Loucy (cell line): ENCODE measurements at regions not wholly inside any gene's neighbourhood (a gene's known extent, or its start where the extent isn't known, plus 50 kb on each side); places are given as distances from the start of the nearest gene placed in this dataset.

Experiments
- H2AFZ ChIP-seq: fragments of 200-600 bp; sonication (generic); 2 replicates; pipeline ENCODE4 v1.6.0; 2016; ENCODE audit warnings: antibody characterized with exemption, mild to moderate bottlenecking, low read length, moderate library complexity
- H3F3A ChIP-seq: fragments of 200-600 bp; 2 replicates; pipeline ENCODE4 v1.6.0; 2016; ENCODE audit warnings: antibody characterized with exemption, low read depth, mild to moderate bottlenecking
- H3K27me3 ChIP-seq: fragments of 200-600 bp; sonication (generic); 2 replicates; pipeline ENCODE4 v1.6.1; 2014; ENCODE audit warnings: low read length, mild to moderate bottlenecking; ENCODE audit not compliant: insufficient read depth, poor library complexity, severe bottlenecking
- H3K36me3 ChIP-seq: fragments of 200-600 bp; sonication (generic); 2 replicates; pipeline ENCODE4 v1.6.1; 2016; ENCODE audit warnings: low read length; ENCODE audit not compliant: insufficient read depth
- H3K4me1 ChIP-seq: fragments of 200-600 bp; sonication (generic); 2 replicates; pipeline ENCODE4 v1.5.1; 2014; ENCODE audit warnings: low read length, mild to moderate bottlenecking; ENCODE audit not compliant: insufficient read depth, poor library complexity, severe bottlenecking
- H3K4me2 ChIP-seq: fragments of 200-600 bp; sonication (generic); 2 replicates; pipeline ENCODE4 v1.6.0; 2014; ENCODE audit warnings: antibody characterized with exemption, low read length, low read depth, mild to moderate bottlenecking; ENCODE audit not compliant: poor library complexity, severe bottlenecking
- H3K4me3 ChIP-seq: fragments of 200-600 bp; sonication (generic); 2 replicates; pipeline ENCODE4 v1.5.1; 2014; ENCODE audit warnings: low read length, mild to moderate bottlenecking, mixed read lengths; ENCODE audit not compliant: poor library complexity, severe bottlenecking
- H3K79me2 ChIP-seq: fragments of 200-600 bp; sonication (generic); 2 replicates; pipeline ENCODE4 v1.6.1; 2014; ENCODE audit warnings: low read length; ENCODE audit not compliant: insufficient read depth
- H3K9ac ChIP-seq: fragments of 200-600 bp; sonication (generic); 2 replicates; pipeline ENCODE4 v1.6.0; 2014; ENCODE audit warnings: mild to moderate bottlenecking, low read depth, low read length, moderate library complexity; ENCODE audit not compliant: poor library complexity, severe bottlenecking
- H3K9me2 ChIP-seq: fragments of 200-600 bp; sonication (generic); replicated peaks from 2 replicates; pipeline ENCODE4 v1.6.1; 2016; ENCODE audit warnings: low read depth, low read length, mixed read lengths
- H3K9me3 ChIP-seq: fragments of 200-600 bp; sonication (generic); 2 replicates; pipeline ENCODE4 v1.6.1; 2014; ENCODE audit warnings: mild to moderate bottlenecking, antibody characterized with exemption, low read length, low read depth; ENCODE audit not compliant: insufficient read depth
- H4K20me1 ChIP-seq: fragments of 200-600 bp; sonication (generic); 2 replicates; pipeline ENCODE4 v1.6.0; 2014; ENCODE audit warnings: antibody characterized with exemption, low read length, mild to moderate bottlenecking; ENCODE audit not compliant: insufficient read depth, poor library complexity, severe bottlenecking
- CTCF ChIP-seq: fragments of 200-600 bp; sonication (generic); conservative IDR thresholded peaks from 2 replicates; pipeline ENCODE4 v1.5.1; 2014; ENCODE audit warnings: mild to moderate bottlenecking, antibody characterized with exemption, low read length
- EZH2phosphoT487 ChIP-seq: fragments of 200-600 bp; IDR thresholded peaks from 2 replicates; pipeline ENCODE4 v1.6.1; 2018; ENCODE audit warnings: antibody characterized with exemption, mild to moderate bottlenecking, moderate library complexity, borderline replicate concordance

GRCh38 chr10:28248092-28248491, 54.8 kb downstream of the MPP7 start:
- no peaks in the 10 kb centered on the region for H3K4me1 ChIP-seq
- no peaks in the 10 kb centered on the region for H3K36me3 ChIP-seq
- no peaks in the 10 kb centered on the region for H3K79me2 ChIP-seq
- H3K4me2 ChIP-seq, result no peak overlapping the region
- TF ChIP-seq EZH2phosphoT487 (no peak), CTCF (no peak)
- H3K4me3 ChIP-seq, result no peak overlapping the region
- no peak overlapping the region for H3K9ac ChIP-seq
- no peaks in the 10 kb centered on the region for H4K20me1 ChIP-seq
- H3K9me3 ChIP-seq, result no peaks in the 10 kb centered on the region
- no peaks in the 10 kb centered on the region for H3K9me2 ChIP-seq
- H3F3A ChIP-seq, result no peaks in the 10 kb centered on the region
- no peak overlapping the region for H2AFZ ChIP-seq
- H3K27me3 ChIP-seq, result no peaks in the 10 kb centered on the region

- H3K27me3 ChIP-seq, result no peaks in the 10 kb centered on the region
- no peak overlapping the region for H3K4me3 ChIP-seq
- TF ChIP-seq EZH2phosphoT487, result no peak
- TF ChIP-seq CTCF, result no peak
- no peaks in the 10 kb centered on the region for H3K4me1 ChIP-seq
- H3K79me2 ChIP-seq, result no peaks in the 10 kb centered on the region
- no peak overlapping the region for H2AFZ ChIP-seq
- no peaks in the 10 kb centered on the region for H3K9me3 ChIP-seq
- H4K20me1 ChIP-seq, result no peaks in the 10 kb centered on the region
- H3K36me3 ChIP-seq, result no peaks in the 10 kb centered on the region
- H3K4me2 ChIP-seq, result no peak overlapping the region
- no peaks in the 10 kb centered on the region for H3K9me2 ChIP-seq
- H3K9ac ChIP-seq, result no peak overlapping the region
- H3F3A ChIP-seq, result no peaks in the 10 kb centered on the region
Measured at GRCh38 chr10:28246023-28246422, 56.8 kb downstream of the MPP7 start.

GRCh38 chr10:28243923-28244322, 58.9 kb downstream of the MPP7 start:
- Histone ChIP-seq H3K4me3 (no peak overlapping the region), H3K4me1 (no peaks in the 10 kb centered on the region), H3K9me2 (no peaks in the 10 kb centered on the region), H3K36me3 (no peaks in the 10 kb centered on the region), H3F3A (no peaks in the 10 kb centered on the region), H3K4me2 (no peak overlapping the region), H3K9me3 (no peaks in the 10 kb centered on the region), H3K27me3 (no peaks in the 10 kb centered on the region), H3K79me2 (no peaks in the 10 kb centered on the region), H2AFZ (no peak overlapping the region), H4K20me1 (no peaks in the 10 kb centered on the region), H3K9ac (no peak overlapping the region)
- no peak for TF ChIP-seq EZH2phosphoT487
- TF ChIP-seq CTCF, result no peak
